H1 (cell line): ENCODE measurements at regions not wholly inside any gene's neighbourhood (a gene's known extent, or its start where the extent isn't known, plus 50 kb on each side); places are given as distances from the start of the nearest gene placed in this dataset.

Experiments used
- CTCF ChIA-PET: fragments of 300-600 bp; sonication (Branson Sonifier 250); formaldehyde crosslinking; loops from one replicate; lab custom pipeline; 2021; ENCODE audit not compliant: partially characterized antibody; lab: Charles Lee
- POLR2A ChIA-PET: fragments of 300-600 bp; sonication (Branson Sonifier 250); formaldehyde crosslinking; loops from one replicate; lab custom pipeline; 2021; ENCODE audit warnings: inconsistent platforms; ENCODE audit not compliant: partially characterized antibody; lab: Charles Lee
- DNase-seq, 2 experiments: peaks; one replicate each; pipeline versions ENCODE4 v3.0.0 to v3.0.0-alpha.2; 2010 to 2022; ENCODE audit warnings: low spot score in 2 of 2, low read depth in 1 of 2, mixed read lengths in 1 of 2
- FAIRE-seq: peaks from 2 replicates; lab custom pipeline; 2011; peaks lifted over from hg19 to GRCh38; lab: Jason Lieb, UNC
- H2AFZ ChIP-seq: 2 replicates; pipeline ENCODE4 v1.8.1; 2012; ENCODE audit warnings: low read length, inconsistent platforms
- H2AK5ac ChIP-seq: 2 replicates; pipeline ENCODE4 v1.6.1; 2013; ENCODE audit warnings: low read depth, low read length
- H2BK120ac ChIP-seq: replicated peaks from 2 replicates; pipeline ENCODE3; 2013; ENCODE audit warnings: low read depth, low read length, inconsistent platforms
- H2BK12ac ChIP-seq: 2 replicates; pipeline ENCODE4 v1.6.1; 2013; ENCODE audit warnings: low read depth, low read length
- H2BK15ac ChIP-seq: 2 replicates; pipeline ENCODE4 v1.6.1; 2013; ENCODE audit warnings: low read length
- H2BK20ac ChIP-seq: 2 replicates; pipeline ENCODE4 v1.6.1; 2013; ENCODE audit warnings: low read length
- H2BK5ac ChIP-seq: 2 replicates; pipeline ENCODE4 v1.6.1; 2013; ENCODE audit warnings: low read depth, low read length
- H3K14ac ChIP-seq: 2 replicates; pipeline ENCODE4 v1.6.1; 2013; ENCODE audit warnings: inconsistent platforms; ENCODE audit not compliant: insufficient read length
- H3K18ac ChIP-seq: 2 replicates; pipeline ENCODE4 v1.6.1; 2013; ENCODE audit warnings: low read length; ENCODE audit errors: extremely low read depth
- H3K23ac ChIP-seq: 2 replicates; pipeline ENCODE4 v1.6.1; 2013; ENCODE audit warnings: inconsistent platforms; ENCODE audit not compliant: insufficient read length
- H3K23me2 ChIP-seq: 2 replicates; pipeline ENCODE4 v1.6.1; 2013; ENCODE audit warnings: low read depth, low read length
- H3K27ac ChIP-seq: 2 replicates; pipeline ENCODE4 v1.6.1; 2011; ENCODE audit warnings: low read depth, low read length, inconsistent platforms
- H3K27me3 ChIP-seq, 4 experiments: replicated peaks in 1 of 4; 1 replicate in 1 of 4; 2 replicates in 3 of 4; pipeline versions ENCODE4 v1.6.1 to v1.8.1; 2011 to 2013; ENCODE audit warnings: low read length in 3 of 4, mild to moderate bottlenecking in 3 of 4, inconsistent platforms in 2 of 4, mixed read lengths in 2 of 4, moderate library complexity in 1 of 4; ENCODE audit not compliant: control insufficient read depth in 3 of 4, insufficient read depth in 3 of 4; ENCODE audit errors: extremely low read depth in 1 of 4
- H3K36me3 ChIP-seq, 4 experiments: 2 replicates each; pipeline versions ENCODE4 v1.6.1 to v1.8.1; 2011 to 2013; ENCODE audit warnings: mild to moderate bottlenecking in 4 of 4, low read length in 3 of 4, moderate library complexity in 2 of 4, control low read depth in 1 of 4, inconsistent platforms in 1 of 4; ENCODE audit not compliant: insufficient read depth in 4 of 4, control insufficient read depth in 2 of 4
- H3K4ac ChIP-seq: replicated peaks from 2 replicates; pipeline ENCODE3; 2013; ENCODE audit warnings: low read length, low read depth, mixed read lengths, inconsistent platforms; ENCODE audit not compliant: insufficient read length
- H3K4me1 ChIP-seq, 4 experiments: replicated peaks in 1 of 4; 1 replicate in 1 of 4; 2 replicates in 3 of 4; pipeline versions ENCODE4 v1.6.1 to v1.8.1; 2011 to 2013; ENCODE audit warnings: low read length in 3 of 4, inconsistent platforms in 2 of 4, mixed read lengths in 1 of 4; ENCODE audit not compliant: insufficient read depth in 4 of 4, control insufficient read depth in 3 of 4
- H3K4me2 ChIP-seq, 2 experiments: 2 replicates each; pipeline versions ENCODE4 v1.6.1 to v1.8.1; 2011 to 2013; ENCODE audit warnings: low read depth in 2 of 2, low read length in 2 of 2, control low read depth in 1 of 2, inconsistent platforms in 1 of 2, mild to moderate bottlenecking in 1 of 2; ENCODE audit not compliant: insufficient read depth in 1 of 2
- H3K4me3 ChIP-seq, 4 experiments: fragments of 200-600, 300-600 bp in 1 of 4; sonication (generic), shearing (Covaris generic), sonication (Bioruptor Twin) in 1 of 4; 2 replicates each; pipeline versions ENCODE4 v1.5.1 to v1.8.1; 2011 to 2016; ENCODE audit warnings: low read length in 4 of 4, low read depth in 3 of 4, control low read depth in 2 of 4, inconsistent platforms in 2 of 4, mild to moderate bottlenecking in 2 of 4, mixed read lengths in 1 of 4, moderate library complexity in 1 of 4; ENCODE audit not compliant: insufficient read depth in 2 of 4; ENCODE audit errors: extremely low read depth in 1 of 4
- H3K56ac ChIP-seq: replicated peaks from 2 replicates; pipeline ENCODE3; 2013; ENCODE audit warnings: low read depth, mild to moderate bottlenecking, mixed read lengths, low read length, inconsistent platforms; ENCODE audit not compliant: insufficient read length
- H3K79me1 ChIP-seq: 2 replicates; pipeline ENCODE4 v1.6.1; 2013; ENCODE audit warnings: low read depth, low read length, control low read depth
- H3K79me2 ChIP-seq, 2 experiments: 2 replicates each; pipeline versions ENCODE4 v1.6.1 to v1.8.1; 2012 to 2013; ENCODE audit warnings: low read length in 2 of 2, mild to moderate bottlenecking in 2 of 2, inconsistent platforms in 1 of 2; ENCODE audit not compliant: insufficient read depth in 2 of 2, control insufficient read depth in 1 of 2
- H3K9ac ChIP-seq, 4 experiments: replicated peaks in 1 of 4; 1 replicate in 1 of 4; 2 replicates in 3 of 4; pipeline versions ENCODE4 v1.6.1 to v1.8.1; 2011 to 2013; ENCODE audit warnings: low read depth in 3 of 4, low read length in 3 of 4, control low read depth in 2 of 4, mild to moderate bottlenecking in 2 of 4, moderate library complexity in 2 of 4, inconsistent platforms in 1 of 4; ENCODE audit errors: extremely low read depth in 1 of 4
- H3K9me3 ChIP-seq, 2 experiments: 2 replicates each; pipeline versions ENCODE4 v1.6.1 to v1.8.1; 2012 to 2013; ENCODE audit warnings: mild to moderate bottlenecking in 2 of 2, moderate library complexity in 2 of 2, control low read depth in 1 of 2, inconsistent platforms in 1 of 2, low read depth in 1 of 2, low read length in 1 of 2, mixed read lengths in 1 of 2; ENCODE audit not compliant: insufficient read depth in 2 of 2
- H4K20me1 ChIP-seq, 2 experiments: replicated peaks in 1 of 2; 2 replicates each; pipeline versions ENCODE3 to v1.8.1; 2011 to 2013; ENCODE audit warnings: inconsistent platforms in 2 of 2, low read length in 2 of 2, mild to moderate bottlenecking in 1 of 2; ENCODE audit not compliant: insufficient read depth in 2 of 2, control insufficient read depth in 1 of 2
- H4K5ac ChIP-seq: 2 replicates; pipeline ENCODE4 v1.6.1; 2013; ENCODE audit warnings: low read length, low read depth, mixed read lengths, inconsistent platforms; ENCODE audit not compliant: insufficient read length
- H4K8ac ChIP-seq: 2 replicates; pipeline ENCODE4 v1.8.0; 2013; ENCODE audit warnings: mild to moderate bottlenecking, moderate library complexity, low read length, inconsistent platforms; ENCODE audit not compliant: insufficient read depth; ENCODE audit errors: extremely low read depth
- H4K91ac ChIP-seq: replicated peaks from 2 replicates; pipeline ENCODE3; 2013; ENCODE audit warnings: low read length, mixed read lengths, inconsistent platforms; ENCODE audit not compliant: insufficient read length
- BACH1 ChIP-seq: IDR thresholded peaks from 2 replicates; pipeline ENCODE4 v1.6.1; 2012; ENCODE audit warnings: low read length, improper control_type of control experiment
- BRCA1 ChIP-seq: IDR thresholded peaks from 2 replicates; pipeline ENCODE4 v1.6.1; 2012; ENCODE audit warnings: low read depth, low read length, improper control_type of control experiment
- CHD2 ChIP-seq: IDR thresholded peaks from 2 replicates; pipeline ENCODE4 v1.6.1; 2012; ENCODE audit warnings: low read length, improper control_type of control experiment
- FOSL1 ChIP-seq: IDR thresholded peaks from 2 replicates; pipeline ENCODE4 v1.6.1; 2011; ENCODE audit warnings: mild to moderate bottlenecking, low read depth, low read length, moderate library complexity; ENCODE audit not compliant: insufficient read depth
- JUND ChIP-seq: IDR thresholded peaks from 2 replicates; pipeline ENCODE4 v1.6.1; 2011; ENCODE audit warnings: mild to moderate bottlenecking, improper control_type of control experiment, low read length
- NANOG ChIP-seq: IDR thresholded peaks from 2 replicates; pipeline ENCODE4 v1.6.1; 2011; ENCODE audit warnings: low read length, low read depth, mild to moderate bottlenecking, inconsistent platforms; ENCODE audit not compliant: insufficient read depth, poor library complexity, severe bottlenecking
- RNF2 ChIP-seq: fragments of 200-900, 300-1000 bp; sonication (generic); IDR thresholded peaks from 2 replicates; pipeline ENCODE4 v1.7.1; 2016; ENCODE audit warnings: borderline replicate concordance, low read depth, mild to moderate bottlenecking, antibody characterized with exemption, low read length; ENCODE audit not compliant: poor library complexity, severe bottlenecking; ENCODE audit errors: missing control alignments
- SIX5 ChIP-seq: IDR thresholded peaks from 2 replicates; pipeline ENCODE4 v1.6.1; 2011; ENCODE audit warnings: mild to moderate bottlenecking, low read depth, low read length
- SP2 ChIP-seq: IDR thresholded peaks from 2 replicates; pipeline ENCODE4 v1.6.1; 2012; ENCODE audit warnings: mild to moderate bottlenecking, low read length, inconsistent platforms
- ZNF274 ChIP-seq: IDR thresholded peaks from 2 replicates; pipeline ENCODE4 v1.7.0; 2012; ENCODE audit warnings: low read length, borderline replicate concordance; ENCODE audit errors: extremely low read depth
- WGBS, 2 experiments: shearing (Covaris generic) in 1 of 2; methylation state at CpG; one replicate each; pipeline versions ENCODE4 v1.1.6 to v1.1.7; 2013 to 2015; ENCODE audit warnings: low lambda C conversion rate in 2 of 2, mixed read lengths in 2 of 2, inconsistent platforms in 1 of 2, low coverage in 1 of 2, missing lambda C conversion rate in 1 of 2; ENCODE audit not compliant: insufficient replicate concordance in 2 of 2, insufficient coverage in 1 of 2, insufficient read length in 1 of 2; ENCODE audit errors: extremely low coverage in 1 of 2, missing lambda C conversion rate in 1 of 2; 5-methylcytosine and 5-hydroxymethylcytosine counted together
- TF ChIP-seq, protein P1 (sequence below): IDR thresholded peaks from 2 replicates; pipeline ENCODE4 v1.6.1; 2012; ENCODE audit warnings: inconsistent platforms
- TF ChIP-seq, protein P2 (sequence below): IDR thresholded peaks from 2 replicates; pipeline ENCODE4 v1.6.1; 2011; ENCODE audit warnings: low read length, improper control_type of control experiment

- Histone ChIP-seq H3K23ac (no peak overlapping the region), H4K20me1 (no peaks in the 10 kb centered on the region), H3K9me3 (no peaks in the 10 kb centered on the region), H3K14ac (no peak overlapping the region), H3K56ac (no peak overlapping the region), H2BK12ac (no peak overlapping the region), H3K79me2 (no peaks in the 10 kb centered on the region), H3K4me2 (no peak overlapping the region), H2AFZ (no peak overlapping the region), H3K4me3 (no peak overlapping the region), H2BK15ac (no peak overlapping the region), H4K91ac (no peak overlapping the region), H3K18ac (no peak overlapping the region), H3K4me1 (no peaks in the 10 kb centered on the region), H4K5ac (no peak overlapping the region), H3K79me1 (no peaks in the 10 kb centered on the region; the same call in 1 of the 2 replicates), H3K4ac (no peak overlapping the region), H2BK5ac (no peak overlapping the region), H2BK120ac (no peak overlapping the region), H3K23me2 (no peaks in the 10 kb centered on the region), H3K36me3 (no peaks in the 10 kb centered on the region), H3K27ac (no peak overlapping the region), H4K8ac (no peak overlapping the region), H3K9ac (no peak overlapping the region; a peak in 1 of 7 replicates), H3K27me3 (no peaks in the 10 kb centered on the region), H2AK5ac (no peak overlapping the region), H2BK20ac (no peak overlapping the region)
- FAIRE-seq, result no peak
- DNase-seq, result no peak
- ChIA-PET POLR2A (interaction anchor here (1.0 kb wide), 1 partner anchor 154 kb away, joined by 3 read pairs; no protein-coding TSS in a partner anchor), CTCF (interaction anchor here (0.6 to 1.8 kb wide), 6 partner anchors 31 to 169 kb away, joined by 3 to 8 read pairs (median 4); no protein-coding TSS in a partner anchor)
- WGBS, 2 experiments, result 84% methylated on average over 3 of the region's 3 CpGs; no CpG with 5 or more reads in 1 of the 2 experiments
- TF ChIP-seq, protein P1, sequence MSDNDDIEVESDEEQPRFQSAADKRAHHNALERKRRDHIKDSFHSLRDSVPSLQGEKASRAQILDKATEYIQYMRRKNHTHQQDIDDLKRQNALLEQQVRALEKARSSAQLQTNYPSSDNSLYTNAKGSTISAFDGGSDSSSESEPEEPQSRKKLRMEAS, result no peak
- no peak for TF ChIP-seq SIX5
- no peak for TF ChIP-seq BRCA1
- TF ChIP-seq CHD2, result no peak
- TF ChIP-seq SP2, result no peak
- TF ChIP-seq ZNF274, result no peak
- TF ChIP-seq BACH1, result no peak
- TF ChIP-seq JUND, result no peak
- no peak for TF ChIP-seq FOSL1
- TF ChIP-seq, protein P2, sequence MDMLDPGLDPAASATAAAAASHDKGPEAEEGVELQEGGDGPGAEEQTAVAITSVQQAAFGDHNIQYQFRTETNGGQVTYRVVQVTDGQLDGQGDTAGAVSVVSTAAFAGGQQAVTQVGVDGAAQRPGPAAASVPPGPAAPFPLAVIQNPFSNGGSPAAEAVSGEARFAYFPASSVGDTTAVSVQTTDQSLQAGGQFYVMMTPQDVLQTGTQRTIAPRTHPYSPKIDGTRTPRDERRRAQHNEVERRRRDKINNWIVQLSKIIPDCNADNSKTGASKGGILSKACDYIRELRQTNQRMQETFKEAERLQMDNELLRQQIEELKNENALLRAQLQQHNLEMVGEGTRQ, result no peak
- TF ChIP-seq NANOG, result no peak
- no peak for TF ChIP-seq RNF2
Measured at GRCh38 chr3:132241776-132242514, 75.3 kb upstream of the ACP3 start.
